GM21390 (cell line): ENCODE measurements at regions not wholly inside any gene's neighbourhood (a gene's known extent, or its start where the extent isn't known, plus 50 kb on each side); places are given as distances from the start of the nearest gene placed in this dataset.

ENCODE experiments used
- ATAC-seq: cut with Tn5 transposase; IDR thresholded peaks from one replicate; pipeline ENCODE4 v1.9.1; 2021; ENCODE audit not compliant: unreplicated experiment

DNA sequence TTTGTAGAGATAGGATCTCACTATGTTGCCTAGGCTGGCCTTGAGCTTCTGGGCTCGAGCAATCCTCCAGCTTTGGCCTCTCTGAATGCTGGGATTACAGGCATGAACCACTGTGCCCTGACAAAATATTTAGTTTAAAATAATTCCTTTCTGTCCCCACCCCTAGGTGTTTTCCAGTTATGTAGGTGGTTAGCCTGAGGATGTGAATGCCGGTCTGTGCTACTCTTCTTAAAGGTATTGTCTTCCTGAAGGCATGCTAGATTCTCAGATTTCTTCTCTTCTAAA, 56.7 kb upstream of the BASP1 start:
- ATAC-seq = no peak

DNA sequence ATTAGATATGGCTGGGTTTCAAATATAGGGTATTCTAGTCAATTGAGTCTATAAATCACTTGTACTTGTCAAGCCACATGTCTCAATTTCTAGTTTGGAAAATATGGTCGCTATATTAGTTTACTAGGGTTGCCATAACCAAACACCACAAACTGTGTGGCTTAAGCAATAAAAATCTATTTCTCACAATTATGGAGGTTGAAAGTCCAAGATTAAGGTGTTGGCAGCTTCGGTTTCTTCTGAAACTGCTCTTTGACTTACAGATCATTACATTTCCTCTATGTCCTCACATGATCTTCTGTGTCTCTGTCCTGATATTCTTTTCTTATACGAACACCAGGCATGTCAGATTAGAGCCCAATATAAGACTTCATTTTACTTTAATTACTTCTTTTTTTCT, 55.8 kb upstream of the BASP1 start:
- ATAC-seq = no peak

DNA sequence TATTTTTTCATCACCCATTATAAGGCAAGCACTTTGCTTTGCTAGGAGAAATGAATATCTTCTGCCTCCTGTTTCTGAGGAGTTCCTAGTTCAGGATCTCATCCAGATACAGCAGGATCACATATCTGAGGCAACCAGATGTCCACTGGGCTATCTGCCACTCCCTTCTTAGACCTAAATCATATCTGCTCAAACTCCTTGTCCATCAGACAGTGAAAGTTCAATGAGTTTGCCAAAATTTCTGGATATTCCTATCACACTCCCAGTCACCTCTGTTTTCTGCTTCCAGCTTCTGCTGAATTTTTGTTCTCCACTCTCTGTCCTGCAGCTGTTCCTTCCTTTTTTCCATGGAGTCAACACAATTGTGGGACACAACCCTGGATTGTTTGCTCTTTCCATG, 54.2 kb upstream of the BASP1 start:
- ATAC-seq = no peak

GRCh38 chr5:17167171-17167891, 50.1 kb upstream of the BASP1 start:
- ATAC-seq = no peak
